Ascending aorta (tissue), 2 donors: ENCODE measurements at regions not wholly inside any gene's neighbourhood (a gene's known extent, or its start where the extent isn't known, plus 50 kb on each side); places are given as distances from the start of the nearest gene placed in this dataset.
"Not testable (repeated sequence)": the region's sequence is repeated elsewhere in the genome, so short reads cannot be mapped to it uniquely, and the experiment has no call there.

Experiments used
- DNase-seq, 2 donors: peaks; one replicate each; pipeline ENCODE4 v3.0.0-alpha.2; 2019; ENCODE audit warnings: low spot score in 2 of 2
- H3K27ac ChIP-seq, 2 donors: fragments of 200-600 bp; sonication (generic); one replicate each; pipeline ENCODE4 v1.5.1; 2016 to 2017; ENCODE audit warnings: mild to moderate bottlenecking in 1 of 2
- H3K27me3 ChIP-seq: fragments of 200-600 bp; sonication (generic); one replicate; pipeline ENCODE4 v1.5.1; 2017
- H3K36me3 ChIP-seq, 2 donors: fragments of 200-600 bp; sonication (generic); one replicate each; pipeline ENCODE4 v1.5.1; 2016
- H3K4me1 ChIP-seq, 2 donors: fragments of 200-600 bp; sonication (generic); one replicate each; pipeline ENCODE4 v1.5.1; 2016 to 2017; ENCODE audit warnings: mild to moderate bottlenecking in 1 of 2
- H3K4me3 ChIP-seq, 2 donors: fragments of 200-600 bp; sonication (generic); one replicate each; pipeline ENCODE4 v1.5.1; 2016 to 2017; ENCODE audit warnings: mild to moderate bottlenecking in 1 of 2
- H3K9me3 ChIP-seq, 2 donors: fragments of 200-600 bp; sonication (generic); one replicate each; pipeline ENCODE4 v1.5.1; 2016
- intact Hi-C: fragments of 100-400 bp; cut with DNase I; formaldehyde crosslinking; loops from one replicate; pipeline ENCODE4 v1.15.1; 2023
- TF ChIP-seq, protein P1 (sequence below), 3 experiments: fragments of 200-600 bp in 2 of 3; fragments of 450-650 bp in 1 of 3; sonication (generic) in 2 of 3; IDR thresholded peaks; one replicate each; pipeline ENCODE4 v1.5.1; 2016 to 2019; ENCODE audit warnings: antibody characterized with exemption in 3 of 3, mild to moderate bottlenecking in 1 of 3, moderate library complexity in 1 of 3

DNA sequence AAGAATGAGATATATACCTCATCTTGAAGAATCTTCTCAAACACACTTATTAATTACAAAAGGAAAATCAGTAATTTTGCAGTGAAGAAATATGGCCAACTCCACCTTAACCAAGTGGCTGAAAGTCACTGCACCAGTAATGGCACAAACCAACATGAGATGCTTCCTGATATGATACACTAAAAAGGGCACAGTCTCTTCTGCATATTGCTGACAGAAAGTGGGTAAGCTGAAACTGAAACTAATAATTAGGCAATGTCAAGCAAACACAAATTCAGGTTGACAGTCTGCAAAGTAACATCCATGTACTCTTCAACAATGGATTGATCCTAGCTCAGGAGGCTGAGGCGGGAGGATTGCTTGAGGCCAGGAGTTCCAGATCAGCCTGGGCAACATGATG is 56.1 kb downstream of the ZNF22 start:
- DNase-seq, H3K4me1 ChIP-seq, H3K4me3 ChIP-seq, H3K27ac ChIP-seq, intact Hi-C loops, H3K9me3 ChIP-seq, H3K36me3 ChIP-seq, H3K27me3 ChIP-seq: not testable (repeated sequence)

DNA sequence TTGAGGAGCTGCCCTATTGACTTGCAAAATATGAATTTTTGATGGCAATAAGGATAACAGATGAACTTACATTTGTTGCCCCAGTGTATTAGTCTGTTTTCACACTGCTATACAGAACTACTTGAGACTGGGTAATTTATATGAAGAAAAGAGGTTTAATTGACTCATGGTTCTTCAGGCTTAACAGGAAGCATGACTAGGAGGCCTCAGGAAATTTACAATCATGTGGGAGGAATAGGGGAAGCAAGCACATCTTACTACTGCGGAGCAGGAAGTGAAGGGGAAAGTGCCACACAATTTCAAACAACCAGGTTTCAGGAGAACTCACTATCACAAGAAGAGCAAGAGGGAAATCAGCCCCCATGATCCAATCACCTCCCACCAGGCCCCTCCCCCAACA is 57.9 kb downstream of the ZNF22 start:
- Histone ChIP-seq H3K9me3 (no peaks in the 10 kb centered on the region), H3K36me3 (no peaks in the 10 kb centered on the region), H3K4me3 (no peak overlapping the region), H3K27me3 (no peaks in the 10 kb centered on the region), H3K4me1 (no peaks in the 10 kb centered on the region), H3K27ac (no peak overlapping the region)
- intact Hi-C loops = no loop called here
- TF ChIP-seq, protein P1, sequence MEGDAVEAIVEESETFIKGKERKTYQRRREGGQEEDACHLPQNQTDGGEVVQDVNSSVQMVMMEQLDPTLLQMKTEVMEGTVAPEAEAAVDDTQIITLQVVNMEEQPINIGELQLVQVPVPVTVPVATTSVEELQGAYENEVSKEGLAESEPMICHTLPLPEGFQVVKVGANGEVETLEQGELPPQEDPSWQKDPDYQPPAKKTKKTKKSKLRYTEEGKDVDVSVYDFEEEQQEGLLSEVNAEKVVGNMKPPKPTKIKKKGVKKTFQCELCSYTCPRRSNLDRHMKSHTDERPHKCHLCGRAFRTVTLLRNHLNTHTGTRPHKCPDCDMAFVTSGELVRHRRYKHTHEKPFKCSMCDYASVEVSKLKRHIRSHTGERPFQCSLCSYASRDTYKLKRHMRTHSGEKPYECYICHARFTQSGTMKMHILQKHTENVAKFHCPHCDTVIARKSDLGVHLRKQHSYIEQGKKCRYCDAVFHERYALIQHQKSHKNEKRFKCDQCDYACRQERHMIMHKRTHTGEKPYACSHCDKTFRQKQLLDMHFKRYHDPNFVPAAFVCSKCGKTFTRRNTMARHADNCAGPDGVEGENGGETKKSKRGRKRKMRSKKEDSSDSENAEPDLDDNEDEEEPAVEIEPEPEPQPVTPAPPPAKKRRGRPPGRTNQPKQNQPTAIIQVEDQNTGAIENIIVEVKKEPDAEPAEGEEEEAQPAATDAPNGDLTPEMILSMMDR (IDR thresholded peaks at IDR 0.05) = no peak
- no peak for DNase-seq

DNA sequence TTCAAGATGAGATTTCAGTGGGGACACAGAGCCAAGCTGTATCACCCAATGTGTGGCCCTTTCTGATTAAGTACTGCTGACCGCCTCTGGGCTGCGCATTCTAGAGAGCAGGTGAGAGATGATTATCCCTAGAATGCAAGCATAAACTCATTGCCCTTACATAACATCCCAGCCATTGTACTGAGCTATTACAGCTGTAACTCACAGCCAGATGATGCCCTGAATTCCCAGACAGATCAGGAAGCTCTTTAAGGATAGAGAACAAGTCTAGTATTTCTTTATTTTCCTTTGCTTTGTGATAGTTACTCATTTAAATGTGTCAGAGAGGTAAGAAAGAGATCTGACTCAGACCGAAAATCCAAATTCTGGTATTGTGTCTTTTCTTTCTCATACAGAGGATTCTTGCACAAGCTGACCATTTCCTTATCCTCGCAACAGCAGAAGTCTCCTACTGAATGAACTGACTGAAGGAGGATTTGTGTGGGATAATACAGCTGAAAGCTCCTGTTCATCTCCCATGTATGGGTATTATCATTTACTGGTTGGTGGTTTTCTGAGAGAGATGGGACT is 58.4 kb downstream of the ZNF22 start:
- TF ChIP-seq, protein P1 (IDR thresholded peaks at IDR 0.05) = no peak
- no peaks in the 10 kb centered on the region for H3K36me3 ChIP-seq
- H3K4me1 ChIP-seq = no peaks in the 10 kb centered on the region
- no peak for DNase-seq
- no peaks in the 10 kb centered on the region for H3K27me3 ChIP-seq
- no peaks in the 10 kb centered on the region for H3K9me3 ChIP-seq
- H3K27ac ChIP-seq = no peak overlapping the region
- no peak overlapping the region for H3K4me3 ChIP-seq
- intact Hi-C loops = no loop called here

DNA sequence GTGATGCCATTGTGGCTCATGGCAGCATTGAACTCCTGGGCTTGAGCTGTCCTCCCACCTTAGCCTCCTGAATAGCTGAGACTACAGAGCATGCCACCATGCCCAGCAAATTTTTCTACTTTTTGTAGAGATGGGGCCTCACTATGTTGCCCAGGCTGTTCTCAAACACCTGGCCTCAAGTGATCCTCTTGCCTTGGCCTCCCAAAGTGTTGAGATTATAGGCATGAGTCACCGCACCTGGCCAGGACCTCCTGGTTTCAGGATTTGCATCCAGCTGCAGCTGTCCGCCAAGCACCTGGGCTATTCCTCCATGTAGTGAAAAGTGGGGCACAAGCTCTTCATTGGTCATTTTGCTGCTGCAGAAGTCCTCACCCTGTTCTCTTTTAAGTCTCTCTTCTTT is 58.9 kb downstream of the ZNF22 start:
- no peak for DNase-seq
- Histone ChIP-seq H3K27ac (no peak overlapping the region), H3K4me1 (no peaks in the 10 kb centered on the region), H3K27me3 (no peaks in the 10 kb centered on the region), H3K36me3 (no peaks in the 10 kb centered on the region), H3K4me3 (no peak overlapping the region), H3K9me3 (no peaks in the 10 kb centered on the region)
- TF ChIP-seq, protein P1 (IDR thresholded peaks at IDR 0.05) = no peak
- intact Hi-C loops = no loop called here

DNA sequence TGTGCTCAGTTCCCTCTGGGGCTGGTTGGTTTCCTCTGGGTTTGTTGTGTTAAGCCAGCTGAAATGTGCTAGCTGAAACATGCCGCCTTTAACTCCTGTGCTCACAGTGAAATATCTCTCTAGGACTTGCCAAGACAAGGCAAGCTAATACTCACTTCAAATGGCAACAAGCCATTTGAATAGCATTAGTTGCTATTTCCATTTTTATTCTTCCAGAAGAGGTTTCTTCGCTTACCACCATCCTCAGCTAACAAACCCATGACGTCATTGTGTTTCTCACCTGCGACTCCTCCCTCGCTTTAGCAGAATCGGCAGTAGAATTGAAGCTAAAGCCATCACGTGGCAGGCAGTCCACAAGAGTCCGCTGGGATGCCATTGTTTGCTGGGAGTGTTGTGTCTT is 61.3 kb downstream of the ZNF22 start:
- Histone ChIP-seq H3K4me3 (no peak overlapping the region), H3K4me1 (no peaks in the 10 kb centered on the region), H3K27ac (no peak overlapping the region), H3K36me3 (no peaks in the 10 kb centered on the region), H3K9me3 (no peaks in the 10 kb centered on the region), H3K27me3 (no peaks in the 10 kb centered on the region)
- TF ChIP-seq, protein P1 (IDR thresholded peaks at IDR 0.05) = no peak
- no peak for DNase-seq
- intact Hi-C loops = no loop called here

DNA sequence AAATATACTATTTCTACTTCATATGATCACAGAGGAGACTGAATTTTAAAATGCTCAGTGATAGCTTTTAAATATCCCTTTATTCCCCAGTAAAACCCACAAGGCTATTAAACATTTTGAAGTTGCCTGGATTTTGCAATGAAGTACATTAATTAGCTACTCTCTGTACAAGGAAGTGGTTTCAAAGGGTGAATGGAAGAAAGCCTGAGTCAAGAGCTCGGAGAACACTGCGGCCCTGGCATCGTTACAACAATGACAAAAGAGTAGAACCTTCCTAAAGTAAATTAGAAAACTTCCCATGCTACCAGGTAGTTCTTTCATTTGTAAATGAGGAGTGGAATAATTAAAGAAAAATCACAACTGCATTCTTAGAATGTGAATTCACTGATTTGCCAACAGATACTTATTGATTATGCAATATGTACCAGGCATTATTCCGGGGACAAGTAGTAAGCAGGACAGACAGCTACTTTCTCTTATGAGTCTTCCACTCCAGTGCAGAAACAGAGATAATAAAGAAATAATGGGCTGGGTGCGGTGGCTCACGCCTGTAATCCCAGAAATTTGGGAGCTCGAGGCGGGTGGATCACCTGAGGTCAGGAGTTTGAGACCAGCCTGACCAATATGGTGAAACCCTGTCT is 63.0 kb downstream of the ZNF22 start:
- intact Hi-C loops = no loop called here
- no peaks in the 10 kb centered on the region for H3K27me3 ChIP-seq

More for the DNA sequence above, 63.0 kb downstream of the ZNF22 start:
- Histone ChIP-seq H3K27ac (no peak overlapping the region), H3K9me3 (no peaks in the 10 kb centered on the region), H3K4me3 (no peak overlapping the region), H3K36me3 (no peaks in the 10 kb centered on the region), H3K4me1 (no peaks in the 10 kb centered on the region)
- DNase-seq = no peak
- TF ChIP-seq, protein P1 (IDR thresholded peaks at IDR 0.05) = no peak
